CD4-positive, alpha-beta T cell treated with Interleukin-6 at 100 ng/mL for 8 hours (primary cell): ENCODE measurements at regions not wholly inside any gene's neighbourhood (a gene's known extent, or its start where the extent isn't known, plus 50 kb on each side); places are given as distances from the start of the nearest gene placed in this dataset.

Experiments
- DNase-seq: peaks from one replicate; pipeline ENCODE4 v3.0.0-alpha.2; 2020; ENCODE audit warnings: mixed read lengths, low spot score

GRCh38 chr12:87784350-87784749 is 244.9 kb downstream of the C12orf50 start:
- DNase-seq = no peak

- DNase-seq = no peak
Observed at GRCh38 chr12:87783467-87783866, 245.7 kb downstream of the C12orf50 start.

- DNase-seq = no peak
Observed at GRCh38 chr12:87782838-87783237, 246.4 kb downstream of the C12orf50 start.

- no peak for DNase-seq
Observed at GRCh38 chr12:87779858-87780498, 249.2 kb downstream of the C12orf50 start.

GRCh38 chr12:87779016-87779415 is 250.2 kb downstream of the C12orf50 start:
- no peak for DNase-seq

- no peak for DNase-seq
Observed at GRCh38 chr12:87778065-87778464, 251.1 kb downstream of the C12orf50 start.

GRCh38 chr12:87775784-87776183 is 253.4 kb downstream of the C12orf50 start:
- DNase-seq = no peak

GRCh38 chr12:87775051-87775450 is 254.2 kb downstream of the C12orf50 start:
- no peak for DNase-seq

GRCh38 chr12:87772401-87772800 is 256.8 kb downstream of the C12orf50 start:
- DNase-seq = no peak

- DNase-seq = no peak
Observed at GRCh38 chr12:87768501-87769287, 260.5 kb downstream of the C12orf50 start.

- no peak for DNase-seq
Observed at GRCh38 chr12:87766044-87766443, 263.2 kb downstream of the C12orf50 start.

- DNase-seq = no peak
Observed at GRCh38 chr12:87760943-87761342, 268.3 kb downstream of the C12orf50 start.

- DNase-seq = no peak
Observed at GRCh38 chr12:87758271-87758670, 270.9 kb downstream of the C12orf50 start.

- DNase-seq = no peak
Observed at GRCh38 chr12:87756721-87757120, 272.5 kb downstream of the C12orf50 start.

- DNase-seq = no peak
Observed at GRCh38 chr12:87756111-87756510, 273.1 kb downstream of the C12orf50 start.

- DNase-seq = no peak
Observed at GRCh38 chr12:87728931-87729593, 300.1 kb downstream of the C12orf50 start.

- no peak for DNase-seq
Observed at GRCh38 chr12:87720967-87721366, 308.2 kb downstream of the C12orf50 start.

GRCh38 chr12:87704374-87704773 is 324.8 kb downstream of the C12orf50 start:
- no peak for DNase-seq

GRCh38 chr12:87690236-87690810 is 338.9 kb downstream of the C12orf50 start:
- no peak for DNase-seq

- no peak for DNase-seq
Observed at GRCh38 chr12:87689196-87689595, 340.0 kb downstream of the C12orf50 start.

GRCh38 chr12:87687362-87687761 is 341.8 kb downstream of the C12orf50 start:
- no peak for DNase-seq

- no peak for DNase-seq
Observed at GRCh38 chr12:87685696-87686095, 343.5 kb downstream of the C12orf50 start.

- no peak for DNase-seq
Observed at GRCh38 chr12:87679251-87679650, 349.9 kb downstream of the C12orf50 start.
